ENCODE measurements at regions not wholly inside any gene's neighbourhood (a gene's known extent, or its start where the extent isn't known, plus 50 kb on each side); places are given as distances from the start of the nearest gene placed in this dataset.

DNA sequence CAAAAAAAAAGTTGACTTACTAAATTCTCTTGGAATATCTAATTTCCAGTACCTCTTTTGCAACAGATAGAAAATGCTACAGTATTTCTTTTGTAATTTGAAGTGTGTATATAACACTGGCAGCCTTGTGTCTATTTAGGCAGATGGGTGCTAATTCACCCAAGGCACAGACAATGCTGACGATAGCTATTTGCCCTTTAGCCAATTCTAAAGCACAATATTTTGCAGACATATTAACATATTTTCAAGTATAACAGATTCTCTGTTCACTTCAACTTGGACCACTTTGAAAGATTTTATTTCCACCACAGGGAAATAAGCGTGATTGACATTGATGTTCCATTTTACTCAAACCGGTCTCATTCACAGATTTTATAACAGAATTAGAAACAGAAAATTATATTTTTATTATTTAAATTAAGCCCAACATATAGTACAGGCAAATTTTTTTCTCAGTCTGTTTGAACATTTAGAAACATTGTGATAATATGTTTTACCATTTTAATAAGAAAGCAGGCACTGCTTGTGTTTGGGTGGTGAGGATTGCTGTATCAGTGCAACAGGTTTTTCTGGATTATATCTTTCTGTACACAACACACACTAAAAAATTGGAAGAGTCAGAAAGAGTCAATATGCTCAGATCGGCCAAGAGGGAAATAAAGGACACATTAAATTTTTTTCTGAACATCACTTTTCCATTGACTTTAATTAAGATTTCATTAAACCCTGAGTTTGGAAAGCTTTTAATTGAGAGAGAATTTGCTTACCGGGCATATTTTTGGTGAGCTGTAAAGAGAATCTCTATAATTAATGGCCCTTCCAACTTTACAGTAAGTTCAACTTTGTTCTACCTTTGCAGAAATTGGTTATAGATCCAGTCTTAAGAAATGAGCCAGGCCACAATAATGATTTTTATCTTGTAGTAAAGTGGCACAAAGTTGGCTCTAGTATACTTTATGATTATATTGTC, 327.3 kb upstream of the NR2F2 start:
- TF ChIP-seq, protein P1, sequence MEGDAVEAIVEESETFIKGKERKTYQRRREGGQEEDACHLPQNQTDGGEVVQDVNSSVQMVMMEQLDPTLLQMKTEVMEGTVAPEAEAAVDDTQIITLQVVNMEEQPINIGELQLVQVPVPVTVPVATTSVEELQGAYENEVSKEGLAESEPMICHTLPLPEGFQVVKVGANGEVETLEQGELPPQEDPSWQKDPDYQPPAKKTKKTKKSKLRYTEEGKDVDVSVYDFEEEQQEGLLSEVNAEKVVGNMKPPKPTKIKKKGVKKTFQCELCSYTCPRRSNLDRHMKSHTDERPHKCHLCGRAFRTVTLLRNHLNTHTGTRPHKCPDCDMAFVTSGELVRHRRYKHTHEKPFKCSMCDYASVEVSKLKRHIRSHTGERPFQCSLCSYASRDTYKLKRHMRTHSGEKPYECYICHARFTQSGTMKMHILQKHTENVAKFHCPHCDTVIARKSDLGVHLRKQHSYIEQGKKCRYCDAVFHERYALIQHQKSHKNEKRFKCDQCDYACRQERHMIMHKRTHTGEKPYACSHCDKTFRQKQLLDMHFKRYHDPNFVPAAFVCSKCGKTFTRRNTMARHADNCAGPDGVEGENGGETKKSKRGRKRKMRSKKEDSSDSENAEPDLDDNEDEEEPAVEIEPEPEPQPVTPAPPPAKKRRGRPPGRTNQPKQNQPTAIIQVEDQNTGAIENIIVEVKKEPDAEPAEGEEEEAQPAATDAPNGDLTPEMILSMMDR (IDR thresholded peaks at IDR 0.05): no peak
- TF ChIP-seq POLR2A (IDR thresholded peaks at IDR 0.05): no peak

All from body of pancreas (tissue), 4 donors.